ENCODE measurements at regions not wholly inside any gene's neighbourhood (a gene's known extent, or its start where the extent isn't known, plus 50 kb on each side); places are given as distances from the start of the nearest gene placed in this dataset.

DNA sequence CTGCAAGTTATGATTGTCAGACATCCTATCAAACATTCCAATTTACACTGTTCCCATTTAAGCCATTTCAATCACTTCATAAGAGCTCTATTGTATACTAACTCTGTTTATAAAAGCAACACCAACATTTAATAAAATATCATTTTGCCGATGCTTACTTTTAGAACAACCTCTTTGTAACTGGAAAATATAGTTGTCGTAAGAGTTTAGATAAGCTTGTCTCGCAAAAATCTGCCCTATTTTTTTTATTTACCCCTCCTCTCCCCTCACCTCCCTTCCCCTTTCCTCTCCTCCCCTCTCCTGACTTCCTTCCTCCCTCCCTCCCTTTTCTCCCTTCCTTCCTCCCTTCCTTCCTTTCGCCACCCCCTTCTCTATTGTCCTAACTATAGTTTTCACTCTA is 105.7 kb upstream of the PEX5L start:
- TF ChIP-seq STAT1 (IDR thresholded peaks at IDR 0.05; ENCODE audit: unreplicated experiment): no peak
- no peak for TF ChIP-seq CREB1 (CRISPR knock-in tag; IDR thresholded peaks at IDR 0.05; ENCODE audit: low read depth)
- TF ChIP-seq, protein P1, sequence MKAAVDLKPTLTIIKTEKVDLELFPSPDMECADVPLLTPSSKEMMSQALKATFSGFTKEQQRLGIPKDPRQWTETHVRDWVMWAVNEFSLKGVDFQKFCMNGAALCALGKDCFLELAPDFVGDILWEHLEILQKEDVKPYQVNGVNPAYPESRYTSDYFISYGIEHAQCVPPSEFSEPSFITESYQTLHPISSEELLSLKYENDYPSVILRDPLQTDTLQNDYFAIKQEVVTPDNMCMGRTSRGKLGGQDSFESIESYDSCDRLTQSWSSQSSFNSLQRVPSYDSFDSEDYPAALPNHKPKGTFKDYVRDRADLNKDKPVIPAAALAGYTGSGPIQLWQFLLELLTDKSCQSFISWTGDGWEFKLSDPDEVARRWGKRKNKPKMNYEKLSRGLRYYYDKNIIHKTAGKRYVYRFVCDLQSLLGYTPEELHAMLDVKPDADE (IDR thresholded peaks at IDR 0.05): no peak
- TF ChIP-seq POLR2AphosphoS5 (IDR thresholded peaks at IDR 0.05; ENCODE audit: low read depth): no peak
- no peak for TF ChIP-seq ZNF331 (CRISPR knock-in tag; IDR thresholded peaks at IDR 0.05; ENCODE audit: low read depth)
- TF ChIP-seq ZNF114 (CRISPR knock-in tag; IDR thresholded peaks at IDR 0.05): no peak
- no peak for TF ChIP-seq NANOG (IDR thresholded peaks at IDR 0.05; ENCODE audit: borderline replicate concordance)
- TF ChIP-seq, protein P2, sequence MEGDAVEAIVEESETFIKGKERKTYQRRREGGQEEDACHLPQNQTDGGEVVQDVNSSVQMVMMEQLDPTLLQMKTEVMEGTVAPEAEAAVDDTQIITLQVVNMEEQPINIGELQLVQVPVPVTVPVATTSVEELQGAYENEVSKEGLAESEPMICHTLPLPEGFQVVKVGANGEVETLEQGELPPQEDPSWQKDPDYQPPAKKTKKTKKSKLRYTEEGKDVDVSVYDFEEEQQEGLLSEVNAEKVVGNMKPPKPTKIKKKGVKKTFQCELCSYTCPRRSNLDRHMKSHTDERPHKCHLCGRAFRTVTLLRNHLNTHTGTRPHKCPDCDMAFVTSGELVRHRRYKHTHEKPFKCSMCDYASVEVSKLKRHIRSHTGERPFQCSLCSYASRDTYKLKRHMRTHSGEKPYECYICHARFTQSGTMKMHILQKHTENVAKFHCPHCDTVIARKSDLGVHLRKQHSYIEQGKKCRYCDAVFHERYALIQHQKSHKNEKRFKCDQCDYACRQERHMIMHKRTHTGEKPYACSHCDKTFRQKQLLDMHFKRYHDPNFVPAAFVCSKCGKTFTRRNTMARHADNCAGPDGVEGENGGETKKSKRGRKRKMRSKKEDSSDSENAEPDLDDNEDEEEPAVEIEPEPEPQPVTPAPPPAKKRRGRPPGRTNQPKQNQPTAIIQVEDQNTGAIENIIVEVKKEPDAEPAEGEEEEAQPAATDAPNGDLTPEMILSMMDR (conservative IDR thresholded peaks at IDR 0.05; ENCODE audit: low read depth in 2 of 2): no peak
- TF ChIP-seq EZH2 (IDR thresholded peaks at IDR 0.05; ENCODE audit: low read depth, unreplicated experiment): no peak
- TF ChIP-seq JUNB (IDR thresholded peaks at IDR 0.05; ENCODE audit: unreplicated experiment): no peak
- TF ChIP-seq, protein P3, sequence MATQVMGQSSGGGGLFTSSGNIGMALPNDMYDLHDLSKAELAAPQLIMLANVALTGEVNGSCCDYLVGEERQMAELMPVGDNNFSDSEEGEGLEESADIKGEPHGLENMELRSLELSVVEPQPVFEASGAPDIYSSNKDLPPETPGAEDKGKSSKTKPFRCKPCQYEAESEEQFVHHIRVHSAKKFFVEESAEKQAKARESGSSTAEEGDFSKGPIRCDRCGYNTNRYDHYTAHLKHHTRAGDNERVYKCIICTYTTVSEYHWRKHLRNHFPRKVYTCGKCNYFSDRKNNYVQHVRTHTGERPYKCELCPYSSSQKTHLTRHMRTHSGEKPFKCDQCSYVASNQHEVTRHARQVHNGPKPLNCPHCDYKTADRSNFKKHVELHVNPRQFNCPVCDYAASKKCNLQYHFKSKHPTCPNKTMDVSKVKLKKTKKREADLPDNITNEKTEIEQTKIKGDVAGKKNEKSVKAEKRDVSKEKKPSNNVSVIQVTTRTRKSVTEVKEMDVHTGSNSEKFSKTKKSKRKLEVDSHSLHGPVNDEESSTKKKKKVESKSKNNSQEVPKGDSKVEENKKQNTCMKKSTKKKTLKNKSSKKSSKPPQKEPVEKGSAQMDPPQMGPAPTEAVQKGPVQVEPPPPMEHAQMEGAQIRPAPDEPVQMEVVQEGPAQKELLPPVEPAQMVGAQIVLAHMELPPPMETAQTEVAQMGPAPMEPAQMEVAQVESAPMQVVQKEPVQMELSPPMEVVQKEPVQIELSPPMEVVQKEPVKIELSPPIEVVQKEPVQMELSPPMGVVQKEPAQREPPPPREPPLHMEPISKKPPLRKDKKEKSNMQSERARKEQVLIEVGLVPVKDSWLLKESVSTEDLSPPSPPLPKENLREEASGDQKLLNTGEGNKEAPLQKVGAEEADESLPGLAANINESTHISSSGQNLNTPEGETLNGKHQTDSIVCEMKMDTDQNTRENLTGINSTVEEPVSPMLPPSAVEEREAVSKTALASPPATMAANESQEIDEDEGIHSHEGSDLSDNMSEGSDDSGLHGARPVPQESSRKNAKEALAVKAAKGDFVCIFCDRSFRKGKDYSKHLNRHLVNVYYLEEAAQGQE (IDR thresholded peaks at IDR 0.05; ENCODE audit: unreplicated experiment): no peak
- TF ChIP-seq, protein P4, sequence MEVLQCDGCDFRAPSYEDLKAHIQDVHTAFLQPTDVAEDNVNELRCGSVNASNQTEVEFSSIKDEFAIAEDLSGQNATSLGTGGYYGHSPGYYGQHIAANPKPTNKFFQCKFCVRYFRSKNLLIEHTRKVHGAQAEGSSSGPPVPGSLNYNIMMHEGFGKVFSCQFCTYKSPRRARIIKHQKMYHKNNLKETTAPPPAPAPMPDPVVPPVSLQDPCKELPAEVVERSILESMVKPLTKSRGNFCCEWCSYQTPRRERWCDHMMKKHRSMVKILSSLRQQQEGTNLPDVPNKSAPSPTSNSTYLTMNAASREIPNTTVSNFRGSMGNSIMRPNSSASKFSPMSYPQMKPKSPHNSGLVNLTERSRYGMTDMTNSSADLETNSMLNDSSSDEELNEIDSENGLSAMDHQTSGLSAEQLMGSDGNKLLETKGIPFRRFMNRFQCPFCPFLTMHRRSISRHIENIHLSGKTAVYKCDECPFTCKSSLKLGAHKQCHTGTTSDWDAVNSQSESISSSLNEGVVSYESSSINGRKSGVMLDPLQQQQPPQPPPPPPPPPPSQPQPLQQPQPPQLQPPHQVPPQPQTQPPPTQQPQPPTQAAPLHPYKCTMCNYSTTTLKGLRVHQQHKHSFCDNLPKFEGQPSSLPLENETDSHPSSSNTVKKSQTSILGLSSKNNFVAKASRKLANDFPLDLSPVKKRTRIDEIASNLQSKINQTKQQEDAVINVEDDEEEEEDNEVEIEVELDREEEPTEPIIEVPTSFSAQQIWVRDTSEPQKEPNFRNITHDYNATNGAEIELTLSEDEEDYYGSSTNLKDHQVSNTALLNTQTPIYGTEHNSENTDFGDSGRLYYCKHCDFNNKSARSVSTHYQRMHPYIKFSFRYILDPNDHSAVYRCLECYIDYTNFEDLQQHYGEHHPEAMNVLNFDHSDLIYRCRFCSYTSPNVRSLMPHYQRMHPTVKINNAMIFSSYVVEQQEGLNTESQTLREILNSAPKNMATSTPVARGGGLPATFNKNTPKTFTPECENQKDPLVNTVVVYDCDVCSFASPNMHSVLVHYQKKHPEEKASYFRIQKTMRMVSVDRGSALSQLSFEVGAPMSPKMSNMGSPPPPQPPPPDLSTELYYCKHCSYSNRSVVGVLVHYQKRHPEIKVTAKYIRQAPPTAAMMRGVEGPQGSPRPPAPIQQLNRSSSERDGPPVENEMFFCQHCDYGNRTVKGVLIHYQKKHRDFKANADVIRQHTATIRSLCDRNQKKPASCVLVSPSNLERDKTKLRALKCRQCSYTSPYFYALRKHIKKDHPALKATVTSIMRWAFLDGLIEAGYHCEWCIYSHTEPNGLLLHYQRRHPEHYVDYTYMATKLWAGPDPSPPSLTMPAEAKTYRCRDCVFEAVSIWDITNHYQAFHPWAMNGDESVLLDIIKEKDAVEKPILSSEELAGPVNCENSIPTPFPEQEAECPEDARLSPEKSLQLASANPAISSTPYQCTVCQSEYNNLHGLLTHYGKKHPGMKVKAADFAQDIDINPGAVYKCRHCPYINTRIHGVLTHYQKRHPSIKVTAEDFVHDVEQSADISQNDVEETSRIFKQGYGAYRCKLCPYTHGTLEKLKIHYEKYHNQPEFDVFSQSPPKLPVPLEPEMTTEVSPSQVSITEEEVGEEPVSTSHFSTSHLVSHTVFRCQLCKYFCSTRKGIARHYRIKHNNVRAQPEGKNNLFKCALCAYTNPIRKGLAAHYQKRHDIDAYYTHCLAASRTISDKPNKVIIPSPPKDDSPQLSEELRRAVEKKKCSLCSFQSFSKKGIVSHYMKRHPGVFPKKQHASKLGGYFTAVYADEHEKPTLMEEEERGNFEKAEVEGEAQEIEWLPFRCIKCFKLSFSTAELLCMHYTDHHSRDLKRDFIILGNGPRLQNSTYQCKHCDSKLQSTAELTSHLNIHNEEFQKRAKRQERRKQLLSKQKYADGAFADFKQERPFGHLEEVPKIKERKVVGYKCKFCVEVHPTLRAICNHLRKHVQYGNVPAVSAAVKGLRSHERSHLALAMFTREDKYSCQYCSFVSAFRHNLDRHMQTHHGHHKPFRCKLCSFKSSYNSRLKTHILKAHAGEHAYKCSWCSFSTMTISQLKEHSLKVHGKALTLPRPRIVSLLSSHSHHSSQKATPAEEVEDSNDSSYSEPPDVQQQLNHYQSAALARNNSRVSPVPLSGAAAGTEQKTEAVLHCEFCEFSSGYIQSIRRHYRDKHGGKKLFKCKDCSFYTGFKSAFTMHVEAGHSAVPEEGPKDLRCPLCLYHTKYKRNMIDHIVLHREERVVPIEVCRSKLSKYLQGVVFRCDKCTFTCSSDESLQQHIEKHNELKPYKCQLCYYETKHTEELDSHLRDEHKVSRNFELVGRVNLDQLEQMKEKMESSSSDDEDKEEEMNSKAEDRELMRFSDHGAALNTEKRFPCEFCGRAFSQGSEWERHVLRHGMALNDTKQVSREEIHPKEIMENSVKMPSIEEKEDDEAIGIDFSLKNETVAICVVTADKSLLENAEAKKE (CRISPR knock-in tag; IDR thresholded peaks at IDR 0.05): no peak
- TF ChIP-seq EZH2phosphoT487 (IDR thresholded peaks at IDR 0.05; ENCODE audit: unreplicated experiment): no peak
- no peak overlapping the region for H3K27ac ChIP-seq (ENCODE audit: low read depth)
- no peaks in the 10 kb centered on the region for H3K36me3 ChIP-seq (ENCODE audit: insufficient read depth)
- no peaks in the 10 kb centered on the region for H3K79me2 ChIP-seq (replicated peaks; ENCODE audit: insufficient read depth)
- DNase-seq (ENCODE audit: low spot score) (no peak), ATAC-seq (no peak)
- Mint-ChIP-seq H3K27me3 (ENCODE audit: insufficient read depth, low read depth, poor library complexity) (no peaks in the 10 kb centered on the region), H3K4me1 (no peaks in the 10 kb centered on the region), H3K36me3 (ENCODE audit: low read depth) (no peaks in the 10 kb centered on the region), H3K27ac (no peak overlapping the region), H3K4me3 (no peak overlapping the region), H3K9me3 (0 out of 3 replicates have a peak, but pooled peaks cover under 1% of the 10 kb centered on the region)
- no peaks in the 10 kb centered on the region for H4K20me1 ChIP-seq (replicated peaks; ENCODE audit: insufficient read depth)
- no peak overlapping the region for H3K4me2 ChIP-seq
- H3K4me3 ChIP-seq: no peak overlapping the region
- H3F3A ChIP-seq (replicated peaks; ENCODE audit: low read depth): no peaks in the 10 kb centered on the region
- H3K27me3 ChIP-seq (ENCODE audit: insufficient read depth): no peaks in the 10 kb centered on the region
- no peaks in the 10 kb centered on the region for H3K4me1 ChIP-seq (ENCODE audit: insufficient read depth)
- H3K9me2 ChIP-seq (ENCODE audit: insufficient read depth): peaks cover 10% of the 10 kb centered on the region; the same call in 1 of the 2 replicates
- H2AFZ ChIP-seq: no peak overlapping the region

Measured in GM23338 (cell line).